ENCODE measurements at regions not wholly inside any gene's neighbourhood (a gene's known extent, or its start where the extent isn't known, plus 50 kb on each side); places are given as distances from the start of the nearest gene placed in this dataset.

- no peak overlapping the region for H3K27ac ChIP-seq
- ATAC-seq (no peak), DNase-seq (no peak)
- intact Hi-C loops (cut with DNase I): no loop called here
- H3K9me3 ChIP-seq: peaks cover 9% of the 10 kb centered on the region
- no peaks in the 10 kb centered on the region for H3K27me3 ChIP-seq (ENCODE audit: insufficient read depth in 3 of 3, low read length in 2 of 3)
- TF ChIP-seq, protein P1, sequence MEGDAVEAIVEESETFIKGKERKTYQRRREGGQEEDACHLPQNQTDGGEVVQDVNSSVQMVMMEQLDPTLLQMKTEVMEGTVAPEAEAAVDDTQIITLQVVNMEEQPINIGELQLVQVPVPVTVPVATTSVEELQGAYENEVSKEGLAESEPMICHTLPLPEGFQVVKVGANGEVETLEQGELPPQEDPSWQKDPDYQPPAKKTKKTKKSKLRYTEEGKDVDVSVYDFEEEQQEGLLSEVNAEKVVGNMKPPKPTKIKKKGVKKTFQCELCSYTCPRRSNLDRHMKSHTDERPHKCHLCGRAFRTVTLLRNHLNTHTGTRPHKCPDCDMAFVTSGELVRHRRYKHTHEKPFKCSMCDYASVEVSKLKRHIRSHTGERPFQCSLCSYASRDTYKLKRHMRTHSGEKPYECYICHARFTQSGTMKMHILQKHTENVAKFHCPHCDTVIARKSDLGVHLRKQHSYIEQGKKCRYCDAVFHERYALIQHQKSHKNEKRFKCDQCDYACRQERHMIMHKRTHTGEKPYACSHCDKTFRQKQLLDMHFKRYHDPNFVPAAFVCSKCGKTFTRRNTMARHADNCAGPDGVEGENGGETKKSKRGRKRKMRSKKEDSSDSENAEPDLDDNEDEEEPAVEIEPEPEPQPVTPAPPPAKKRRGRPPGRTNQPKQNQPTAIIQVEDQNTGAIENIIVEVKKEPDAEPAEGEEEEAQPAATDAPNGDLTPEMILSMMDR (IDR thresholded peaks at IDR 0.05): no peak
- no peaks in the 10 kb centered on the region for H3K36me3 ChIP-seq (ENCODE audit: insufficient read depth in 1 of 2, low read depth in 1 of 2)
- H3K4me1 ChIP-seq: no peaks in the 10 kb centered on the region
- no peak overlapping the region for H3K4me3 ChIP-seq
Observed at GRCh38 chr5:98698359-98698758, 75.1 kb upstream of the RGMB start.

GRCh38 chr5:98700730-98701129, 72.7 kb upstream of the RGMB start:
- no peak overlapping the region for H3K4me3 ChIP-seq
- no peaks in the 10 kb centered on the region for H3K36me3 ChIP-seq (ENCODE audit: insufficient read depth in 1 of 2, low read depth in 1 of 2)
- ATAC-seq: no peak
- TF ChIP-seq, protein P1 (IDR thresholded peaks at IDR 0.05): no peak
- no peak overlapping the region for H3K27ac ChIP-seq
- H3K27me3 ChIP-seq (ENCODE audit: insufficient read depth in 3 of 3, low read length in 2 of 3): no peaks in the 10 kb centered on the region
- intact Hi-C loops (cut with DNase I): no loop called here
- no peak for DNase-seq
- peaks cover 4% of the 10 kb centered on the region for H3K9me3 ChIP-seq
- 71 to 84% (median 72%) methylated on average over 2 of the region's 2 CpGs for WGBS, 3 donors
- H3K4me1 ChIP-seq: no peaks in the 10 kb centered on the region

GRCh38 chr5:98705841-98706240, 67.6 kb upstream of the RGMB start:
- Histone ChIP-seq H3K27ac (no peak overlapping the region), H3K9me3 (peaks cover 4% of the 10 kb centered on the region), H3K27me3 (ENCODE audit: insufficient read depth in 3 of 3, low read length in 2 of 3) (no peaks in the 10 kb centered on the region), H3K4me1 (no peaks in the 10 kb centered on the region), H3K4me3 (no peak overlapping the region), H3K36me3 (ENCODE audit: insufficient read depth in 1 of 2, low read depth in 1 of 2) (no peaks in the 10 kb centered on the region)
- intact Hi-C loops (cut with DNase I): no loop called here
- TF ChIP-seq, protein P1 (IDR thresholded peaks at IDR 0.05): no peak
- ATAC-seq (no peak), DNase-seq (no peak)
- 85 to 92% (median 86%) methylated on average over 2 of the region's 2 CpGs for WGBS, 3 donors

DNA sequence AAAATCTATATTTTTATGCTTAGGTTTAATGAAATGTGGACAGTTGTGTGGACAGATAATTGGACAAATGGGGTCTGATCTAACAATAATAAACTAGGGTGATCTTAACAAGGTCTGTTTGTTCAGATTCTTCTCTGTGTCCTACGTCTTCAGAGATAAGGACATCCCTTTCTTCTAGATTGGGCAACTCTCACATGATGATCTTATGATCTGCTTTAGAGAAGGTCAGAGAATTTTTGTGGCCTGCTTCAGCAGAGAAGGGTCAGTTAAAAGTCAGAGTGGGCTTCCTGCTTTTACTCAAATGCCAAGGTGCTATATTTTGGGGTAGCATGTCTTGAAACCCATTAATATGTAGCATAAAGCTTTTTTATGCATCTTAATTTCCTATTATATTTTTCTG, 63.8 kb upstream of the RGMB start:
- DNase-seq (no peak), ATAC-seq (no peak)
- H3K36me3 ChIP-seq (ENCODE audit: insufficient read depth in 1 of 2, low read depth in 1 of 2): no peaks in the 10 kb centered on the region
- H3K9me3 ChIP-seq: no peaks in the 10 kb centered on the region
- no peaks in the 10 kb centered on the region for H3K27me3 ChIP-seq (ENCODE audit: insufficient read depth in 3 of 3, low read length in 2 of 3)
- intact Hi-C loops (cut with DNase I): no loop called here
- TF ChIP-seq, protein P1 (IDR thresholded peaks at IDR 0.05): no peak
- H3K4me1 ChIP-seq: no peaks in the 10 kb centered on the region
- WGBS, 3 donors: 86 to 95% (median 94%) methylated on average over 1 of the region's 1 CpG
- no peak overlapping the region for H3K4me3 ChIP-seq
- no peak overlapping the region for H3K27ac ChIP-seq

DNA sequence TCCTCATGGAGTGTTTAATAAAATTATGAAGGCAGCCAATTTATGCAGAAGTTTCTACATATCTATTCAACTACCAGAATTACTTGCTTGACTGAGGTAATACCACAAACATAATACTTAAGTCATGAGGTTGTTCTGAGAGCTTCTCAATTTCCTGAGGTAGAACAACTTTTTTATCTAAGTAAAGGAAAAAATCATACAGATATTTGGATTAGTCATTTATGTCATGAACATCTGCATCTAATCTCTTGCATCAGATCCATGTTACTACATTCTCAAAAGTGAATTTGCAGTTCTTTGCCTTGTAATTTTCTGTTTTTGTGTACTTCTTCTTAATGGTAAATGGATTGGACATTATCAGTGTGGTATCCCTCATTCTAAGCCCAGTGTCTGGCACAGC, 60.4 kb upstream of the RGMB start:
- no peaks in the 10 kb centered on the region for H3K9me3 ChIP-seq
- H3K27ac ChIP-seq: no peak overlapping the region
- no peak for DNase-seq
- no peaks in the 10 kb centered on the region for H3K36me3 ChIP-seq (ENCODE audit: insufficient read depth in 1 of 2, low read depth in 1 of 2)
- no peaks in the 10 kb centered on the region for H3K4me1 ChIP-seq
- no peak overlapping the region for H3K4me3 ChIP-seq
- TF ChIP-seq, protein P1 (IDR thresholded peaks at IDR 0.05): no peak
- no peak for ATAC-seq
- no peaks in the 10 kb centered on the region for H3K27me3 ChIP-seq (ENCODE audit: insufficient read depth in 3 of 3, low read length in 2 of 3)
- intact Hi-C loops (cut with DNase I): no loop called here
